Lower leg skin (tissue), 2 donors: ENCODE measurements at regions not wholly inside any gene's neighbourhood (a gene's known extent, or its start where the extent isn't known, plus 50 kb on each side); places are given as distances from the start of the nearest gene placed in this dataset.

Experiments
- microRNA-seq, 2 donors: library from miRNA; unstranded; fragments of <30 nt; microRNA quantifications; one replicate each; pipeline ENCODE4, GENCODE V29; 2016; ENCODE audit warnings: borderline replicate concordance in 2 of 2, borderline number of aligned reads in 1 of 2

Small RNA genes in the stretch of these regions (microRNA-seq; reads per million reads assigned to microRNA genes)
- gene MIR8062, result 0 reads per million in 2 donors
